SK-N-MC (cell line): ENCODE measurements at regions not wholly inside any gene's neighbourhood (a gene's known extent, or its start where the extent isn't known, plus 50 kb on each side); places are given as distances from the start of the nearest gene placed in this dataset.
"Not testable (repeated sequence)": the region's sequence is repeated elsewhere in the genome, so short reads cannot be mapped to it uniquely, and the experiment has no call there.

Experiments used
- DNase-seq: peaks from one replicate; pipeline ENCODE4 v3.0.0-alpha.2; 2011; ENCODE audit warnings: low read depth, low spot score
- H3K27ac ChIP-seq: fragments of 200-600 bp; sonication (generic); 2 replicates; pipeline ENCODE4 v1.5.1; 2016; ENCODE audit warnings: mixed run types
- H3K36me3 ChIP-seq: fragments of 200-600 bp; sonication (generic); 2 replicates; pipeline ENCODE4 v1.6.1; 2017; ENCODE audit warnings: antibody characterized with exemption, low read length, mixed read lengths; ENCODE audit not compliant: insufficient read depth
- H3K4me3 ChIP-seq: fragments of 200-600 bp; sonication (generic); 2 replicates; pipeline ENCODE4 v1.5.1; 2016
- H3K9ac ChIP-seq: fragments of 200-600 bp; sonication (generic); 2 replicates; pipeline ENCODE4 v1.8.0; 2017; ENCODE audit warnings: mixed run types, mixed read lengths; ENCODE audit not compliant: insufficient read length
- H3K9me3 ChIP-seq: fragments of 200-600 bp; sonication (generic); 2 replicates; pipeline ENCODE4 v1.6.1; 2017; ENCODE audit warnings: low read depth, mild to moderate bottlenecking, antibody characterized with exemption, low read length, moderate library complexity, mixed read lengths
- EZH2 ChIP-seq: fragments of 200-600 bp; sonication (generic); IDR thresholded peaks from one replicate; pipeline ENCODE4 v1.6.1; 2017; ENCODE audit warnings: antibody characterized with exemption
- FOXP2 ChIP-seq: optimal IDR thresholded peaks from 2 replicates; pipeline ENCODE3; 2011; ENCODE audit warnings: mild to moderate bottlenecking, moderate library complexity; ENCODE audit not compliant: insufficient read depth; ENCODE audit errors: extremely low read length, control extremely low read depth
- POLR2AphosphoS5 ChIP-seq: IDR thresholded peaks from 2 replicates; pipeline ENCODE4 v1.6.1; 2012; ENCODE audit warnings: mild to moderate bottlenecking, low read depth, low read length, borderline replicate concordance

GRCh38 chr2:230636684-230637271, 75.9 kb upstream of the CAB39 start:
- Histone ChIP-seq H3K9ac (no peak overlapping the region), H3K9me3 (no peaks in the 10 kb centered on the region), H3K4me3 (no peak overlapping the region), H3K27ac (no peak overlapping the region), H3K36me3 (no peaks in the 10 kb centered on the region)
- DNase-seq, result no peak
- no peak for TF ChIP-seq EZH2
- TF ChIP-seq FOXP2, result no peak
- TF ChIP-seq POLR2AphosphoS5, result no peak

- not testable (repeated sequence) for DNase-seq, H3K9me3 ChIP-seq, H3K9ac ChIP-seq, H3K4me3 ChIP-seq, H3K27ac ChIP-seq, H3K36me3 ChIP-seq
These were observed 75.2 kb upstream of the CAB39 start for GRCh38 chr2:230637486-230637885.

- no peak for DNase-seq
- Histone ChIP-seq H3K36me3 (no peaks in the 10 kb centered on the region), H3K27ac (no peak overlapping the region), H3K9me3 (no peaks in the 10 kb centered on the region), H3K9ac (no peak overlapping the region), H3K4me3 (no peak overlapping the region)
- TF ChIP-seq POLR2AphosphoS5 (no peak), EZH2 (no peak), FOXP2 (no peak)
These were observed 72.1 kb upstream of the CAB39 start for GRCh38 chr2:230640540-230641011.

DNA sequence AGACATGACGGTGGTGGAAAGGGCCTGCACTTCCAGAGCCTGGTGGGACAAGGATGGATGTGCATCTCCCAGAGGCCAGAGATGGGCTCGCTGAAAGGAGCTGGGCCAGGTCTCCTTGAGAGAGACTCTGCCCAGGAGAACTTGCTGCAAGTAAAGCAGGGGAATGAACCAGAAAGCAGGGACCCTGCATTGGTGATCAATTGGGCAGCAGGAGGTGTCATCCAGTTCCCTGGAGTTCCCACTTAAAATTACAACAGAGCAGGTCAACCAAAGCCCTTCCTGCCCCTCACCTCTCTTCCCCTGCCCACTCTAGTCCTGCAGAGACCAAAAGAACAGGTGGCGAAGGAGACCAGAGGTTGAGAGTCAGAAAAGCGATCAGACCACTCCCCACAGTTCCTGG, 69.7 kb upstream of the CAB39 start:
- no peaks in the 10 kb centered on the region for H3K9me3 ChIP-seq
- no peak overlapping the region for H3K27ac ChIP-seq
- H3K4me3 ChIP-seq, result no peak overlapping the region
- no peak overlapping the region for H3K9ac ChIP-seq
- H3K36me3 ChIP-seq, result no peaks in the 10 kb centered on the region
- DNase-seq, result no peak
- TF ChIP-seq FOXP2 (no peak), EZH2 (no peak), POLR2AphosphoS5 (no peak)

GRCh38 chr2:230643576-230644291, 68.9 kb upstream of the CAB39 start:
- DNase-seq, result no peak
- Histone ChIP-seq H3K36me3 (no peaks in the 10 kb centered on the region), H3K4me3 (no peak overlapping the region), H3K27ac (no peak overlapping the region), H3K9ac (no peak overlapping the region), H3K9me3 (no peaks in the 10 kb centered on the region)
- TF ChIP-seq FOXP2, result no peak
- TF ChIP-seq POLR2AphosphoS5, result no peak
- no peak for TF ChIP-seq EZH2

- Histone ChIP-seq H3K36me3 (no peaks in the 10 kb centered on the region), H3K27ac (no peak overlapping the region), H3K4me3 (no peak overlapping the region), H3K9me3 (no peaks in the 10 kb centered on the region), H3K9ac (no peak overlapping the region)
- TF ChIP-seq EZH2 (no peak), POLR2AphosphoS5 (no peak), FOXP2 (no peak)
- DNase-seq, result no peak
These were observed 68.2 kb upstream of the CAB39 start for GRCh38 chr2:230644356-230644935.

- Histone ChIP-seq H3K4me3 (no peak overlapping the region), H3K9me3 (no peaks in the 10 kb centered on the region), H3K27ac (no peak overlapping the region), H3K9ac (no peak overlapping the region), H3K36me3 (no peaks in the 10 kb centered on the region)
- TF ChIP-seq FOXP2 (no peak), EZH2 (no peak), POLR2AphosphoS5 (no peak)
- no peak for DNase-seq
These were observed 64.3 kb upstream of the CAB39 start for GRCh38 chr2:230648356-230648755.

DNA sequence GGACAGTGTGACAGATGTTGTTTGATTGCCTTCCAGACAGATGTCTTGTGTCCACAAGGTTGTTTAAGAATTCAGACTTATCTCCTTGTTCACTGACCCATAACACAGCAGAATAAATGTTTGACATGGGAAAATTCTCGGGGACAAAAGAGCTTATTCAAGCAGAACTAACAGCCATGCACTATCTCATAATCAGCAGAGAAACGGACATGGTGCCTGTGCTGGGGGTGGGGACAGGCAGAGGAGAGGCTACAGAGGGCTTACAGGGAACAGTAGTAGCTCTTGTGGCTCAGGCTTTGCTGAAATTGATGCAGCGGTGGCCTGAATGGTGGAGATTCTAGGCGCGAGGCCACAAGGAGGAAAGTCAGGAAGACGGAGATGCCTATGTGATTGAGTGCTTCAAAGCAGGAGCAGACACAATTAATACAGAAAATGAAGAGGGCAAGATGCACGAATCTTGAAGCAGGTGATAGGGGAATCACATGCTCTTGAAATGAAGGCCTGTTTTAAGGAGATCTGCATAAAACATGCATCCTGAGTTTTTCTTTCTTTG, 62.0 kb upstream of the CAB39 start:
- H3K36me3 ChIP-seq, result no peaks in the 10 kb centered on the region
- no peak for TF ChIP-seq FOXP2
- no peak overlapping the region for H3K9ac ChIP-seq
- no peak overlapping the region for H3K4me3 ChIP-seq
- no peaks in the 10 kb centered on the region for H3K9me3 ChIP-seq
- no peak for DNase-seq
- no peak overlapping the region for H3K27ac ChIP-seq

GRCh38 chr2:230654057-230654456, 58.6 kb upstream of the CAB39 start:
- no peak for DNase-seq
- no peaks in the 10 kb centered on the region for H3K36me3 ChIP-seq
- no peak overlapping the region for H3K9ac ChIP-seq
- TF ChIP-seq EZH2 (no peak), FOXP2 (no peak), POLR2AphosphoS5 (no peak)
- no peak overlapping the region for H3K4me3 ChIP-seq
- no peak overlapping the region for H3K27ac ChIP-seq
- H3K9me3 ChIP-seq, result no peaks in the 10 kb centered on the region
